HG03521 (cell line): ENCODE measurements at regions not wholly inside any gene's neighbourhood (a gene's known extent, or its start where the extent isn't known, plus 50 kb on each side); places are given as distances from the start of the nearest gene placed in this dataset.
"Not testable (repeated sequence)": the region's sequence is repeated elsewhere in the genome, so short reads cannot be mapped to it uniquely, and the experiment has no call there.

ENCODE experiments used
- ATAC-seq: cut with Tn5 transposase; IDR thresholded peaks from one replicate; pipeline ENCODE4 v1.9.1; 2021; ENCODE audit warnings: mild to moderate bottlenecking, moderate library complexity; ENCODE audit not compliant: unreplicated experiment

- ATAC-seq, result no peak
These were observed 79.6 kb downstream of the RSPH3 start for GRCh38 chr6:158920311-158920905.

- ATAC-seq, result no peak
These were observed 80.1 kb downstream of the RSPH3 start for GRCh38 chr6:158919865-158920264.

- ATAC-seq, result no peak
These were observed 83.4 kb downstream of the RSPH3 start for GRCh38 chr6:158916617-158917016.

GRCh38 chr6:158914923-158915322 lies 85.1 kb downstream of the RSPH3 start:
- no peak for ATAC-seq

GRCh38 chr6:158913580-158913979 lies 86.4 kb downstream of the RSPH3 start:
- ATAC-seq, result no peak

- no peak for ATAC-seq
These were observed 87.3 kb downstream of the RSPH3 start for GRCh38 chr6:158912655-158913054.

GRCh38 chr6:158911746-158912480 lies 88.1 kb downstream of the RSPH3 start:
- ATAC-seq, result no peak

- no peak for ATAC-seq
These were observed 89.2 kb downstream of the RSPH3 start for GRCh38 chr6:158910484-158911440.

GRCh38 chr6:158909938-158910337 lies 90.1 kb downstream of the RSPH3 start:
- no peak for ATAC-seq

GRCh38 chr6:158908606-158909005 lies 89.4 kb upstream of the EZR start:
- no peak for ATAC-seq

GRCh38 chr6:158907931-158908330 lies 88.8 kb upstream of the EZR start:
- no peak for ATAC-seq

GRCh38 chr6:158906926-158907325 lies 87.8 kb upstream of the EZR start:
- ATAC-seq, result no peak

GRCh38 chr6:158905277-158905676 lies 86.1 kb upstream of the EZR start:
- ATAC-seq, result no peak

- ATAC-seq, result no peak
These were observed 84.6 kb upstream of the EZR start for GRCh38 chr6:158903801-158904200.

GRCh38 chr6:158900663-158901312 lies 81.6 kb upstream of the EZR start:
- no peak for ATAC-seq

GRCh38 chr6:158897236-158897635 lies 78.1 kb upstream of the EZR start:
- no peak for ATAC-seq

- no peak for ATAC-seq
These were observed 76.5 kb upstream of the EZR start for GRCh38 chr6:158895661-158896060.

- no peak for ATAC-seq
These were observed 75.0 kb upstream of the EZR start for GRCh38 chr6:158894193-158894592.

GRCh38 chr6:158892266-158892665 lies 73.1 kb upstream of the EZR start:
- ATAC-seq, result no peak

- ATAC-seq, result not testable (repeated sequence)
These were observed 72.4 kb upstream of the EZR start for GRCh38 chr6:158891560-158891959.

- ATAC-seq, result not testable (repeated sequence)
These were observed 69.0 kb upstream of the EZR start for GRCh38 chr6:158888171-158888570.
